Prostate gland (tissue), 2 donors: ENCODE measurements at regions not wholly inside any gene's neighbourhood (a gene's known extent, or its start where the extent isn't known, plus 50 kb on each side); places are given as distances from the start of the nearest gene placed in this dataset.

Source experiments
- CTCF ChIP-seq, 4 experiments: fragments of 200-600 bp in 2 of 4; fragments of 450-650 bp in 2 of 4; sonication (generic) in 2 of 4; IDR thresholded peaks; 1 replicate in 3 of 4; 2 replicates in 1 of 4; pipeline ENCODE4 v1.5.1; 2016 to 2019; ENCODE audit warnings: antibody characterized with exemption in 4 of 4, mild to moderate bottlenecking in 2 of 4, moderate library complexity in 2 of 4
- POLR2A ChIP-seq: fragments of 450-650 bp; IDR thresholded peaks from one replicate; pipeline ENCODE4 v1.6.1; 2016; ENCODE audit warnings: antibody characterized with exemption, mild to moderate bottlenecking

DNA sequence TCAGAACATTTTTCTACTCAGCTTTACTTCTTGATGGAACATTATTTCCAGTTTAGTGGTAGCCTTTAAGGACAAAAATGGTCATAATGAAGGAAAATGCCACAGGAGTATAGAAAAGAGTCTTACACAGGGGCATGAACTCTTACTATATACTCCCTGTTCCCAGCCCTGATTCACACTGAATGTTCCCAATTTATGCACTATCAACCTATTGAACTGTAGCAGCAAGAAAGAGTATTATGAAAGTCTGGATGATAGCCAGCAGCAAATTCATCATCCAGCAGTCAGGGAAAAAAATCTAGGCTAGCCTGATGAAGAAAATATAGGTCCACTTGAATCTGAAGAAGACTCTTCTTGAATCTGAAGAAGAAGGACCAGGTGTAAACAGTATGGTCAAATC, 1170.3 kb upstream of the CHAC2 start:
- TF ChIP-seq CTCF (IDR thresholded peaks at IDR 0.05) (no peak), POLR2A (no peak)
